ENCODE measurements at regions not wholly inside any gene's neighbourhood (a gene's known extent, or its start where the extent isn't known, plus 50 kb on each side); places are given as distances from the start of the nearest gene placed in this dataset.
"Not testable (repeated sequence)": the region's sequence is repeated elsewhere in the genome, so short reads cannot be mapped to it uniquely, and the experiment has no call there.

GRCh38 chr5:99020698-99021048 is 91.9 kb upstream of the CHD1 start:
- TF ChIP-seq CTCF (IDR thresholded peaks at IDR 0.05; ENCODE audit: control insufficient read depth, insufficient read depth, low read depth, low read length, missing control alignments) = no peak
- H3K4me3 ChIP-seq (ENCODE audit: control insufficient read depth, low read depth, low read length) = no peak overlapping the region
- DNase-seq (ENCODE audit: low read depth) = no peak

GRCh38 chr5:99019812-99020697 is 91.2 kb upstream of the CHD1 start:
- peak; percentile 86 for DNase-seq (ENCODE audit: low read depth)
- no peak overlapping the region for H3K4me3 ChIP-seq (ENCODE audit: control insufficient read depth, low read depth, low read length)
- TF ChIP-seq CTCF (IDR thresholded peaks at IDR 0.05; ENCODE audit: control insufficient read depth, insufficient read depth, low read depth, low read length, missing control alignments) = no peak

GRCh38 chr5:99019254-99019653 is 90.4 kb upstream of the CHD1 start:
- no peak for TF ChIP-seq CTCF (IDR thresholded peaks at IDR 0.05; ENCODE audit: control insufficient read depth, insufficient read depth, low read depth, low read length, missing control alignments)
- DNase-seq (ENCODE audit: low read depth) = peak; percentile 10
- H3K4me3 ChIP-seq (ENCODE audit: control insufficient read depth, low read depth, low read length) = no peak overlapping the region

GRCh38 chr5:99010294-99010693 is 81.5 kb upstream of the CHD1 start:
- no peak for DNase-seq (ENCODE audit: low read depth)
- no peak for TF ChIP-seq CTCF (IDR thresholded peaks at IDR 0.05; ENCODE audit: control insufficient read depth, insufficient read depth, low read depth, low read length, missing control alignments)
- H3K4me3 ChIP-seq (ENCODE audit: control insufficient read depth, low read depth, low read length) = no peak overlapping the region

GRCh38 chr5:99008009-99008408 is 79.2 kb upstream of the CHD1 start:
- DNase-seq (ENCODE audit: low read depth); H3K4me3 ChIP-seq (ENCODE audit: control insufficient read depth, low read depth, low read length): not testable (repeated sequence)

- DNase-seq (ENCODE audit: low read depth) = no peak
- H3K4me3 ChIP-seq (ENCODE audit: control insufficient read depth, low read depth, low read length) = no peak overlapping the region
- TF ChIP-seq CTCF (IDR thresholded peaks at IDR 0.05; ENCODE audit: control insufficient read depth, insufficient read depth, low read depth, low read length, missing control alignments) = no peak
These were observed 76.7 kb upstream of the CHD1 start for GRCh38 chr5:99005506-99005905.

- TF ChIP-seq CTCF (IDR thresholded peaks at IDR 0.05; ENCODE audit: control insufficient read depth, insufficient read depth, low read depth, low read length, missing control alignments) = no peak
- no peak overlapping the region for H3K4me3 ChIP-seq (ENCODE audit: control insufficient read depth, low read depth, low read length)
- no peak for DNase-seq (ENCODE audit: low read depth)
These were observed 76.2 kb upstream of the CHD1 start for GRCh38 chr5:99004960-99005359.
